Vagina (tissue), 2 donors: ENCODE measurements at regions not wholly inside any gene's neighbourhood (a gene's known extent, or its start where the extent isn't known, plus 50 kb on each side); places are given as distances from the start of the nearest gene placed in this dataset.

ENCODE experiments used
- CTCF ChIP-seq, 3 experiments: fragments of 450-650 bp in 2 of 3; fragments of 200-600 bp in 1 of 3; sonication (generic) in 1 of 3; IDR thresholded peaks; one replicate each; pipeline ENCODE4 v1.5.1; 2017 to 2019; ENCODE audit warnings: antibody characterized with exemption in 3 of 3, mild to moderate bottlenecking in 2 of 3, moderate library complexity in 2 of 3
- POLR2AphosphoS5 ChIP-seq, 2 donors: sonication (generic); formaldehyde crosslinking; IDR thresholded peaks; one replicate each; pipeline ENCODE4 v1.9.0; 2017; ENCODE audit warnings: antibody characterized with exemption in 2 of 2, mild to moderate bottlenecking in 2 of 2, low read depth in 1 of 2; ENCODE audit not compliant: insufficient read depth in 1 of 2

GRCh38 chr6:149181304-149181703 is 136.2 kb upstream of the TAB2 start:
- TF ChIP-seq CTCF (IDR thresholded peaks at IDR 0.05) (no peak), POLR2AphosphoS5 (IDR thresholded peaks at IDR 0.05; ENCODE audit: insufficient read depth in 1 of 2, low read depth in 1 of 2) (no peak)
